Hepatocyte (in vitro differentiated cells): ENCODE measurements at regions not wholly inside any gene's neighbourhood (a gene's known extent, or its start where the extent isn't known, plus 50 kb on each side); places are given as distances from the start of the nearest gene placed in this dataset.

ENCODE experiments used
- CTCF ChIP-seq: fragments of 200-600 bp; sonication (generic); IDR thresholded peaks from 2 replicates; pipeline ENCODE4 v1.5.1; 2016; ENCODE audit warnings: antibody characterized with exemption, mild to moderate bottlenecking; ENCODE audit not compliant: poor library complexity
- EZH2phosphoT487 ChIP-seq: fragments of 200-600 bp; sonication (generic); IDR thresholded peaks from one replicate; pipeline ENCODE4 v1.6.1; 2018; ENCODE audit warnings: antibody characterized with exemption, mild to moderate bottlenecking, low read depth, moderate library complexity; ENCODE audit not compliant: unreplicated experiment, severe bottlenecking

- no peak for TF ChIP-seq CTCF
- TF ChIP-seq EZH2phosphoT487: no peak
These were observed 206.7 kb upstream of the PTPRZ1 start for GRCh38 chr7:121666306-121666705.
